ENCODE measurements at regions not wholly inside any gene's neighbourhood (a gene's known extent, or its start where the extent isn't known, plus 50 kb on each side); places are given as distances from the start of the nearest gene placed in this dataset.

GRCh38 chr1:164296172-164296571 lies 262.8 kb upstream of the PBX1 start:
- TF ChIP-seq POLR2A (IDR thresholded peaks at IDR 0.05) (no peak), POLR2AphosphoS5 (IDR thresholded peaks at IDR 0.05) (no peak), CTCF (IDR thresholded peaks at IDR 0.05) (no peak)
- no peak for DNase-seq (ENCODE audit: low spot score)
- Histone ChIP-seq H3K4me1 (replicated peaks) (no peaks in the 10 kb centered on the region), H3K36me3 (no peaks in the 10 kb centered on the region), H3K4me3 (no peak overlapping the region), H3K27ac (no peak overlapping the region), H3K9me3 (no peaks in the 10 kb centered on the region), H3K27me3 (replicated peaks; ENCODE audit: insufficient read depth) (no peaks in the 10 kb centered on the region)
- intact Hi-C loops (cut with DNase I): no loop called here
- WGBS: 51% methylated on average over 7 of the region's 7 CpGs

- TF ChIP-seq POLR2AphosphoS5 (IDR thresholded peaks at IDR 0.05) (no peak), CTCF (IDR thresholded peaks at IDR 0.05) (no peak), POLR2A (IDR thresholded peaks at IDR 0.05) (no peak)
- intact Hi-C loops (cut with DNase I): no loop called here
- no peaks in the 10 kb centered on the region for H3K27me3 ChIP-seq (replicated peaks; ENCODE audit: insufficient read depth)
- H3K4me3 ChIP-seq: no peak overlapping the region
- H3K4me1 ChIP-seq (replicated peaks): no peaks in the 10 kb centered on the region
- DNase-seq (ENCODE audit: low spot score): no peak
- no peaks in the 10 kb centered on the region for H3K9me3 ChIP-seq
- no peak overlapping the region for H3K27ac ChIP-seq
- no peaks in the 10 kb centered on the region for H3K36me3 ChIP-seq
These were observed 250.9 kb upstream of the PBX1 start for GRCh38 chr1:164308101-164308500.

GRCh38 chr1:164310166-164310565 lies 248.8 kb upstream of the PBX1 start:
- no peak for TF ChIP-seq POLR2A (IDR thresholded peaks at IDR 0.05)
- no peak for TF ChIP-seq POLR2AphosphoS5 (IDR thresholded peaks at IDR 0.05)
- Histone ChIP-seq H3K27me3 (replicated peaks; ENCODE audit: insufficient read depth) (no peaks in the 10 kb centered on the region), H3K9me3 (no peaks in the 10 kb centered on the region), H3K4me3 (no peak overlapping the region), H3K36me3 (no peaks in the 10 kb centered on the region), H3K27ac (no peak overlapping the region), H3K4me1 (replicated peaks) (no peaks in the 10 kb centered on the region)
- DNase-seq (ENCODE audit: low spot score): no peak
- 89% methylated on average over 3 of the region's 3 CpGs for WGBS
- intact Hi-C loops (cut with DNase I): no loop called here

GRCh38 chr1:164311377-164311776 lies 247.6 kb upstream of the PBX1 start:
- Histone ChIP-seq H3K27ac (no peak overlapping the region), H3K9me3 (no peaks in the 10 kb centered on the region), H3K36me3 (no peaks in the 10 kb centered on the region), H3K4me1 (replicated peaks) (no peaks in the 10 kb centered on the region), H3K4me3 (no peak overlapping the region), H3K27me3 (replicated peaks; ENCODE audit: insufficient read depth) (no peaks in the 10 kb centered on the region)
- intact Hi-C loops (cut with DNase I): no loop called here
- TF ChIP-seq POLR2A (IDR thresholded peaks at IDR 0.05) (no peak), POLR2AphosphoS5 (IDR thresholded peaks at IDR 0.05) (no peak), CTCF (IDR thresholded peaks at IDR 0.05) (no peak)
- no peak for DNase-seq (ENCODE audit: low spot score)
- 36% methylated on average over 5 of the region's 5 CpGs for WGBS

GRCh38 chr1:164320790-164321731 lies 237.9 kb upstream of the PBX1 start:
- 4% methylated on average over 43 of the region's 56 CpGs for WGBS
- H3K27me3 ChIP-seq (replicated peaks; ENCODE audit: insufficient read depth): no peaks in the 10 kb centered on the region
- peak; percentile 20 for DNase-seq (ENCODE audit: low spot score)
- intact Hi-C loops (cut with DNase I): no loop called here
- peak overlapping the region; percentile 48 to 58 for H3K27ac ChIP-seq
- H3K36me3 ChIP-seq: no peaks in the 10 kb centered on the region
- H3K4me1 ChIP-seq (replicated peaks): no peaks in the 10 kb centered on the region
- peak overlapping the region; percentile 28 to 40 for H3K4me3 ChIP-seq
- TF ChIP-seq CTCF (IDR thresholded peaks at IDR 0.05): no peak
- peak; percentile 13 for TF ChIP-seq POLR2AphosphoS5 (IDR thresholded peaks at IDR 0.05)
- TF ChIP-seq POLR2A (IDR thresholded peaks at IDR 0.05): no peak
- H3K9me3 ChIP-seq: no peaks in the 10 kb centered on the region

All from prostate gland (tissue), 2 donors.